ENCODE measurements at regions not wholly inside any gene's neighbourhood (a gene's known extent, or its start where the extent isn't known, plus 50 kb on each side); places are given as distances from the start of the nearest gene placed in this dataset.

DNA sequence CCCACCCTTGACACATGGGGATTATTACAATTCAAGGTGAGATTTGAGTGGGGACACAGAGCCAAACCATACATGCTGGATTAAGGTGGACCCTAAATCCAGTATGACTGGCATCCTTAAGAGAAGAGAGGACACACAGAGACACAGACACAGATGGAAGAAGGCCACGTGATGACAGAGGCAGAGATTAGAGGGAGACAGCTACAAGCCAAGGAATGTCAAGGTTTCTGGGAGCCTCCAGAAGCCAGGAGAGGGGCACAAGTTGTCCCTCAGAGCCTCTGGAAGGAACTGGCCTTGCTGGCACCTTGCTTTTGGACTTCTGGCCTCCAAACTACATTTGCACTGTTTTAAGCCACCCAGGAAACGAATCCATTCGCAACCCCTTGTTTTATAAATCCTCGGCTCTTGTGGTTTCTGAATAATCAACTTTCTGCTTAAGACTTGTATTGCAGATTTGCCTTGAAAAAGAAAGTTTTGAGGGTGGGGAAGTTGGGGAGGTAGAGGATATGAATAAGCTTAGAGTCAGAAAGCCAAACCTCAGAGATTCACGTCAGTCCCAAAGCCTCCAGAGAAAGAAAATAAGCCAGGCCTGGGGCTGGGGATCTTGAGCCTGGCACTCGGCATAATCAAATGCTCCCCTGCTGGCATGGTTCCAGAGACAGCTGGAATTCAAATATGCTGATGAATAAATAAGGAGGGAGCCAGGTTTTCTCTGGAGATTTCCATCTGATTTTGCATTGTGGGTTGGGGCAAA is 224.2 kb upstream of the PWP1 start:
- DNase-seq (ENCODE audit: low read depth in 4 of 4, low spot score in 3 of 4), result no peak

DNA sequence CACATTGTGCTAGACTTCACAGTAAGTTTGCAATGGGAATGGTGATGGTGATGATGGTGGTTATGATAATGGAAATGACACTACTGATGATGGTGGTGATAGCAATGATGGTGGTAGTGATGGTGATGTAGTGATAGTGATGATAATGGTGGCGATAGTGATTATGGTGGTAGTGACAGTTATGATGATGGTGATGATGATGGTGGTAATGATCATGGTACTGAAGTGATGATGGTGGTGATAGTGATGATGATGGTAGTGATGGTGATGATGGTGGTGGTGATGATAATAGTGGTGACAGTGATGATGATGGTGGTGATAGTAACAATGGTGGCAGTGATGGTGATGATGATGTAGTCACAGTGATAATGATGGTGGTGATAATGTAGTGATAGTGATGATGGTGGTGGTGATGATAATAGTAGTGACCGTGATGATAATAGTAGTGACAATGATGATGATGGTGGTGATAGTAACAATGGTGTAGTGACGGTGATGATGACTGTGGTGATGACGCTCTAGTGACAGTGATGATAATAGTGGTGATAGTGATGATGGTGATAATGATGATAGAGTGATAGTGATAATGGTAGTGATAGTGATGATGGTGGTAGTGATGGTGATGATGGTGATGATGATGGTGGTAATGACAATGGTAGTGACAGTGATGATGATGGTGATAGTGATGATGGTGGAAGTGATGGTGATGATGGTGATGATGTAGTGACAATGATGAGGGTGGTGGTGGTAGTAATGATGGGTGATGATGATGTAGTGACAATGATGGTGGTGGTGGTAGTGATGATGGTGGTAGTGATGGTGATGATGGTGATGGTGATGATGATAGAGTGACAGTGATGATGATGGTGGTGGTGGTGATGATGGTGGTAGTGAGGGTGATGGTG is 222.9 kb upstream of the PWP1 start:
- no peak for DNase-seq (ENCODE audit: low read depth in 4 of 4, low spot score in 3 of 4)

DNA sequence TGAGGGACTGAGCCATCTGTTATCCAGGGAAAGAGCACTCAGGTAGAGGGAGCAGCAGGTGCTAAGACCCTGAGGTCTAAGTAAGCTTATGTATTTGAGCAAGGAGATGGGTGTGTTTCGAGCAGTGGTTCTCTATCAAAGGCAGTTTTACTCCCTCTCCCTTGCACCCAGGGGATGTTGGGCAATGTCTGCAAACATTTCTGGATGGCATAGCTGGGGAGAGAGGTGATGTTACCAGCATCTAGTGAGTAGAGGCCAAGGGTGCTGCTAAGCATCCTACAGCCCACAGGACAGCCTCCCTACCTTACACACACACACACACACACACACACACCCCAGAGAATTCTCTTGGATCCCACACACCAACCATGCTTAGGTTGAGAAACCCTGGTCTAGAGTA is 221.0 kb upstream of the PWP1 start:
- DNase-seq (ENCODE audit: low read depth in 4 of 4, low spot score in 3 of 4), result no peak

- no peak for DNase-seq (ENCODE audit: low read depth in 4 of 4, low spot score in 3 of 4)
Observed at GRCh38 chr12:107465625-107466024, 220.0 kb upstream of the PWP1 start.

DNA sequence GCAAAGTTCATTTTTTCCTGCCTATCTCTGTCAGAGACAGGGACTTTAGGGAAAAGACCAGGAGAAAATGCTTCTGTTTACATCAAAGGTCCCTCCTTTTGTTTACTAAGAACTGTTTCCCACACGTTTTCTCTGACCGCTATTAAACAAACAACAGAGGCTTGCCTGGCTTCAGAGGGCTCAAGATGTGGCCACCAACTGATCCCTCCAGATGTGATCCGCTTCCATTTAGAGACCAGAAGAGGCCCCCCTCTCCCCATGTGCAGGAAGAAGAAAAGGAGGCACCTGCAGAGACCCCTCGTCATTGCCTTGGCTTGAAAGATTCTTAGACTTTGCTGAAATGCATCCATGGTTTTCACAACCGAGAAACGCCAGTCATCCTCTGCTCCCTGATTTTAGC is 217.9 kb upstream of the PWP1 start:
- no peak for DNase-seq (ENCODE audit: low read depth in 4 of 4, low spot score in 3 of 4)

DNA sequence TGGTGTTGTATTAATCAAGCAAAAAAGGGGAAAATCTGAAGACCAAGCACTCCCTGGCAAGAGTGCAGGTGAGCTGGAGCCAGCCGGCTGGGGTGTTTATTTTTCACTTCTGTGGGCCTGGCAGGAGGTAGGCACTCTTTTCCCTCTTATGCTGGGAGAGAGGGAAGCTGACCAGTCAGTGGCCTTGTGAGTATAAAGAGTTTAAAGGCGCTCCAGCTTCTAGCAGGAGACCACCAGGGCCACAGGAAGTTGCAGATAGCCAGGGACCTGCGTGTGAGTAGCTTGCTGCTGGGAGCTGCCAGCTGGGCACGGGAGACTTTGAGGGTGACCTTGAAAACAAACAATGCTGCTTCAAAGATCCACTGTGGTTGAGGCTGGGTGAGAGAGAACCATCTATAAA is 217.4 kb upstream of the PWP1 start:
- no peak for DNase-seq (ENCODE audit: low read depth in 4 of 4, low spot score in 3 of 4)

DNA sequence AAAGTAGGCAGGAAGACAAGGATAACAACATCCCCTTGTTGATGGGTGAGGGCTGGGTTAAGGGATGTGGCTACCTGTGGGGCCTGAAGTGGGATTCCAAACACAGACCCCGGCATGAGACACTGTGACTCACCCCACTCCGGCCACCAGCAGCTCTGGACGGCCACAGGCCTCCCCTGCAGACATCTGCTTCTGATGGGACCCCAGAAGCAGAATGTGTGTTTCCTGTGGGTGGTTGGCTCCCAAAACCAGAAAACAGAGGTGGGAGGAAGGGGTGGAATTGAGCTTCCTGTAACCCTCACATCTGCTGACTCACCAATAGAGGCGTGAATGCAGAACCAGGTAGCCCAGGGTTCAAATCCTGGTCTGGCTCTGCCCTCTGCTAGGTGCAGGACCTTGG is 216.6 kb upstream of the PWP1 start:
- DNase-seq (ENCODE audit: low read depth in 4 of 4, low spot score in 3 of 4), result no peak

DNA sequence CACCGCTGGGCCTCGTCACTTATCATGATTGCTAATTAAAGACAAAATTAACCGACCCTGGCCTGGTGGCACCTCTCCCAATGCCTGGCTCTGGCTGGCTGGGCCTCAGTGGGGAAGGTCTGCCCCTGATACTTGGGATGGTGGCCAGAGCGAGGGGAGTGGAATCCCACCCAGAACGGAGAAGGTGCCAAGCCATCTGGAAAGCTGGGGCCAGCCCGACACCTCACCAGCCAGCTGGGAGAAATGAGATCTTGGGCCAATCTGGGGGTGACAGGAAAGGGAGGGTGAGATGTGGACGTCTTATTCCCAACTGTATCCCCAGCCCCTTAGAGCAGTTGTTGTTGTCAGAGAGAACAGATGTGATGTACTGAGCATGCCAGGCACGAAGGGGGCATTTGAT is 215.0 kb upstream of the PWP1 start:
- no peak for DNase-seq (ENCODE audit: low read depth in 4 of 4, low spot score in 3 of 4)

- no peak for DNase-seq (ENCODE audit: low read depth in 4 of 4, low spot score in 3 of 4)
Observed at GRCh38 chr12:107472308-107472707, 213.3 kb upstream of the PWP1 start.

GRCh38 chr12:107474099-107474498 is 211.5 kb upstream of the PWP1 start:
- DNase-seq (ENCODE audit: low read depth in 4 of 4, low spot score in 3 of 4), result no peak

- no peak for DNase-seq (ENCODE audit: low read depth in 4 of 4, low spot score in 3 of 4)
Observed at GRCh38 chr12:107474639-107475539, 210.7 kb upstream of the PWP1 start.

DNA sequence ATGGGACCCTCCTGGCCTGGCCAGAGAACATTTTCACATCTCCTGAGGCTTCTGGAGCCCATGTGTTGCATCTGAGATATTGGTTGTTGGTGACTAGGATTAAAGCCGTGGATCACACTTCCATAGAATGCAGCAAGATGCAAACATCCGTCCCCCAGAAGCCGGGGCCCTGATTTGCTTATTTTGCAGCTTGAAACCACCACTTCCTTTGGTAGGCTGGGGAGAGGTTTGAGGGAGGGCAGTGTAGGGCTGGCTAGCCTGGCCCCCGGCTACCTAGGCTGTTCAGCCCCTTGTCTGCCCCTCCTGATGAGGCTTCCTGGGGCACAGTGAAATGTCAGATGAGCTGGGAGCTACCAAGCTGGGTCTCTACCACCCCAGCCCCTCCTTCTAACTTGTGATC is 209.7 kb upstream of the PWP1 start:
- no peak for DNase-seq (ENCODE audit: low read depth in 4 of 4, low spot score in 3 of 4)

DNA sequence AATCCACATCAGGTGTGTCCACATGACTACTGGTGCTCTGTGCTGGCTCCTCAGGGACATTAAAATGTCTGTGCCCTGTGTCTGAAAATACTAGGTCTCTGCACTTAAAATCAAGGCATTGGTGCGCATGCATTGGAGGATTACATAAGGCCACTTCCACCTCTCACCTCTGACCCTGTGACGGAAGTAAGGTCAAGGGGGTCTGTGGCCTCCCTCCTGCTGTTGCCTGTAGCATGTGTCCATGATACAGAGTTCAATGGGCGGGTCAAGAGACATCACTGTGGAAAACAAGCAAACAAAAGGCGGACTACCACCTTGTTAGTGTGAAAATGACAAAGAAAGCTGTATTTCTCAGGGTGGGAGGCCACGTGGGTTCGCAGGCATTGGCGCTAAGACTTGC is 208.6 kb upstream of the PWP1 start:
- DNase-seq (ENCODE audit: low read depth in 4 of 4, low spot score in 3 of 4), result no peak

DNA sequence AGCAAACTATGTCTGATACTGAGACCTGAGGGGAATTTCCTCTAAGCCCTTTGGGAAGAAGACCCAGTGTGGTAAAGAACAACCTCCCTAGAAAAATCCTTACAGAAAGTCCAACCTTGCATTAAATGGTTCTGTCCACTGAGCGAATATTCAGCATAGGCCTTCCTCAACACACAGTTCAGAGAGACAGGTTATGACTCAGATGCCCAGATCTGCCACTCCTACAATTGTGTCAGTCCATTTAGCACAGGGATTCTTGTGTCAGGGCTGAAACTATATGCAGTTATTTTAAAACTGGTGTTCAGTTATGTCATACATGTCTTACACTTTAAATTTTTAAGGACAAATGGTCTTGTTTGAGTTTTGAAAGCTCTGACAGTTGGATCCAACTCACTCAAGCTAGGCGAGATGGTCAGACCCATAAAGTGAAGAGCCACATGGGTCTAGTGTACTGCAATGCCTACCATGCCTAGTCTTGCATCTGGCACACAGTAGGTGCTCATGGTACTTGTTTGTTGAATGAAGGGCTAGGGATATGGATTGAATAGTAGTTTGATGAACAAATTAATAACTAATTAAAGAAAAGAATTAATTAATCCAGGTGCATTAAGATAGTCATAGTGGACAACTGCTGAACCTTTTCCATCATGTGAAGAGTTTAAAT is 207.5 kb upstream of the PWP1 start:
- no peak for DNase-seq (ENCODE audit: low read depth in 4 of 4, low spot score in 3 of 4)

DNA sequence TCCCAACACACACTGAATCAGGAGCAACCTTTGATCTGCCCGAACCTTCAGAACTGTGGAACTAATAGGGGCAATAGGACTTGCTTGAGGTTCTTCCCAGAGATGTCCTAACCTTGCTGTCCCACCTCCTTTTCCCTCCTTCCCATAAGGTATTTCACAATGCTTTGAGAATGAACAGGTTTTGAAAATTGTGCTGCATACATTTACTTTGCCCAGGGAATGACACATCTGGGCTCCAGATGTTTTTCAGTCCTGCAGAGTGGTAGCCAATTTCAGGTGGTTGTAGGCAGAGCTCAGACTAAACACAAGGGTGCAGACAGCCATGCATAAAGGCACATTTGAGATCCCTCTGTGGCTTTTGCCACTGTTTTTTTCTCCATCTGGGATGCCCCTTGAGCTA is 206.7 kb upstream of the PWP1 start:
- no peak for DNase-seq (ENCODE audit: low read depth in 4 of 4, low spot score in 3 of 4)

GRCh38 chr12:107480836-107481608 is 204.6 kb upstream of the PWP1 start:
- DNase-seq (ENCODE audit: low read depth in 4 of 4, low spot score in 3 of 4), result no peak

- DNase-seq (ENCODE audit: low read depth in 4 of 4, low spot score in 3 of 4), result no peak
Observed at GRCh38 chr12:107484230-107484629, 201.4 kb upstream of the PWP1 start.

- no peak for DNase-seq (ENCODE audit: low read depth in 4 of 4, low spot score in 3 of 4)
Observed at GRCh38 chr12:107484941-107485340, 200.7 kb upstream of the PWP1 start.

DNA sequence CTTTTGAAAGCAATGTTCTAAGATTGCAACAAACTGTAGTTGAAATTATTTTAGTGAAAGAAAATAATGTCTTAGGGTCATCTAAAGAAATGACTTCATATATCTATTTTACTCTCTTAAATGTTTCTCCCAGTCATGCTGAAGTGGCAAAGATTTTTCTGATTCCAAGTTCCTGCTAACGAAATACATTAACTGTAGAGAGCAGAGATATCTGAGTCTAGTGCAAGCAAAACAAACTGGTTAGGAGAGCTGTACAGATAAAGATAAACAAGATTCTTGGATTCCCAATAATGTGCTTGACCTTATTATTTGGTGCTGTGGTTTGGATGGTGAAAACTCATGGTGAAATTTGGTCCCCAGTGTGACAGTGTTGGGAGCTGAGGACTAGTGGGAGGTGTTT is 199.9 kb upstream of the PWP1 start:
- no peak for DNase-seq (ENCODE audit: low read depth in 4 of 4, low spot score in 3 of 4)

Data from right renal pelvis (tissue), 4 donors.